Activated T-helper 1 cell treated with anti-CD3 and anti-CD28 coated beads, Interleukin-12 subunit alpha, Interleukin-12 subunit beta, Interleukin-2, Interleukin-4 antibody, amounts not matched to agents 30 ng/mL and 10 ng/mL and 1 ng/mL, durations not matched to agents 14 hours and 24 hours and 36 hours (primary cell): ENCODE measurements at regions not wholly inside any gene's neighbourhood (a gene's known extent, or its start where the extent isn't known, plus 50 kb on each side); places are given as distances from the start of the nearest gene placed in this dataset.
"Not testable (repeated sequence)": the region's sequence is repeated elsewhere in the genome, so short reads cannot be mapped to it uniquely, and the experiment has no call there.

Source experiments
- DNase-seq: peaks from one replicate; pipeline ENCODE4 v3.0.0; 2021; ENCODE audit warnings: low spot score
- H3K27ac Mint-ChIP-seq: one replicate; pipeline ENCODE4 v1.8.0; 2021; ENCODE audit warnings: mild to moderate bottlenecking, mixed read lengths
- H3K27me3 Mint-ChIP-seq: one replicate; pipeline ENCODE4 v1.8.0; 2022; ENCODE audit warnings: mild to moderate bottlenecking, moderate library complexity, mixed read lengths; ENCODE audit not compliant: insufficient read depth
- H3K36me3 Mint-ChIP-seq: one replicate; pipeline ENCODE4 v1.8.0; 2021; ENCODE audit warnings: low read depth, mixed read lengths
- H3K4me1 Mint-ChIP-seq: one replicate; pipeline ENCODE4 v1.8.0; 2021; ENCODE audit warnings: low read depth, mixed read lengths
- H3K4me3 Mint-ChIP-seq: one replicate; pipeline ENCODE4 v1.8.0; 2021; ENCODE audit warnings: mild to moderate bottlenecking, moderate library complexity, mixed read lengths
- H3K9me3 Mint-ChIP-seq: one replicate; pipeline ENCODE4 v1.8.0; 2021; ENCODE audit warnings: mixed read lengths
- intact Hi-C: fragments of 100-400 bp; cut with micrococcal nuclease; formaldehyde crosslinking; loops from one replicate; pipeline ENCODE4 v1.15.1; 2024

GRCh38 chr7:15094989-15095388 is 192.4 kb upstream of the DGKB start:
- intact Hi-C loops: no loop called here

GRCh38 chr7:15087771-15088170 is 185.2 kb upstream of the DGKB start:
- DNase-seq: no peak
- no peaks in the 10 kb centered on the region for H3K4me1 Mint-ChIP-seq
- no peaks in the 10 kb centered on the region for H3K27me3 Mint-ChIP-seq
- H3K27ac Mint-ChIP-seq: no peak overlapping the region
- no peak overlapping the region for H3K4me3 Mint-ChIP-seq
- H3K36me3 Mint-ChIP-seq: no peaks in the 10 kb centered on the region
- H3K9me3 Mint-ChIP-seq: peaks cover 7% of the 10 kb centered on the region
- intact Hi-C loops: no loop called here

More at GRCh38 chr7:15094989-15095388, 192.4 kb upstream of the DGKB start:
- Mint-ChIP-seq H3K27ac (no peak overlapping the region), H3K4me3 (no peak overlapping the region), H3K27me3 (no peaks in the 10 kb centered on the region), H3K4me1 (no peaks in the 10 kb centered on the region), H3K36me3 (no peaks in the 10 kb centered on the region), H3K9me3 (no peaks in the 10 kb centered on the region)
- no peak for DNase-seq

GRCh38 chr7:15086862-15087261 is 184.3 kb upstream of the DGKB start:
- no peak overlapping the region for H3K27ac Mint-ChIP-seq
- H3K4me3 Mint-ChIP-seq: no peak overlapping the region
- H3K4me1 Mint-ChIP-seq: no peaks in the 10 kb centered on the region
- intact Hi-C loops: no loop called here
- no peaks in the 10 kb centered on the region for H3K36me3 Mint-ChIP-seq
- H3K27me3 Mint-ChIP-seq: no peaks in the 10 kb centered on the region
- peaks cover 10% of the 10 kb centered on the region for H3K9me3 Mint-ChIP-seq
- no peak for DNase-seq

- Mint-ChIP-seq H3K4me3 (no peak overlapping the region), H3K36me3 (no peaks in the 10 kb centered on the region), H3K4me1 (no peaks in the 10 kb centered on the region), H3K27ac (no peak overlapping the region), H3K9me3 (peaks cover 10% of the 10 kb centered on the region), H3K27me3 (no peaks in the 10 kb centered on the region)
- intact Hi-C loops: no loop called here
- no peak for DNase-seq
Observed at GRCh38 chr7:15086131-15086611, 183.6 kb upstream of the DGKB start.

- H3K9me3 Mint-ChIP-seq: peaks cover 10% of the 10 kb centered on the region
- H3K4me3 Mint-ChIP-seq: no peak overlapping the region
- no peak for DNase-seq
- no peaks in the 10 kb centered on the region for H3K36me3 Mint-ChIP-seq
- no peaks in the 10 kb centered on the region for H3K4me1 Mint-ChIP-seq
- intact Hi-C loops: no loop called here
- no peak overlapping the region for H3K27ac Mint-ChIP-seq
- H3K27me3 Mint-ChIP-seq: no peaks in the 10 kb centered on the region
Observed at GRCh38 chr7:15085366-15085765, 182.8 kb upstream of the DGKB start.

- intact Hi-C loops: no loop called here
- no peaks in the 10 kb centered on the region for H3K27me3 Mint-ChIP-seq
- H3K4me1 Mint-ChIP-seq: no peaks in the 10 kb centered on the region
- H3K27ac Mint-ChIP-seq: no peak overlapping the region
- H3K36me3 Mint-ChIP-seq: no peaks in the 10 kb centered on the region
- peaks cover 5% of the 10 kb centered on the region for H3K9me3 Mint-ChIP-seq
- DNase-seq: no peak
- no peak overlapping the region for H3K4me3 Mint-ChIP-seq
Observed at GRCh38 chr7:15084368-15084767, 181.8 kb upstream of the DGKB start.

- H3K36me3 Mint-ChIP-seq: no peaks in the 10 kb centered on the region
- no peaks in the 10 kb centered on the region for H3K4me1 Mint-ChIP-seq
- H3K4me3 Mint-ChIP-seq: no peak overlapping the region
- DNase-seq: no peak
- no peaks in the 10 kb centered on the region for H3K27me3 Mint-ChIP-seq
- intact Hi-C loops: no loop called here
- peaks cover 4% of the 10 kb centered on the region for H3K9me3 Mint-ChIP-seq
- H3K27ac Mint-ChIP-seq: no peak overlapping the region
Observed at GRCh38 chr7:15081891-15082290, 179.3 kb upstream of the DGKB start.

GRCh38 chr7:15073301-15073700 is 170.8 kb upstream of the DGKB start:
- Mint-ChIP-seq H3K27ac (no peak overlapping the region), H3K4me1 (no peaks in the 10 kb centered on the region), H3K36me3 (no peaks in the 10 kb centered on the region), H3K27me3 (no peaks in the 10 kb centered on the region), H3K9me3 (peaks cover 5% of the 10 kb centered on the region), H3K4me3 (no peak overlapping the region)
- intact Hi-C loops: no loop called here
- no peak for DNase-seq

GRCh38 chr7:15068324-15068723 is 165.8 kb upstream of the DGKB start:
- H3K27me3 Mint-ChIP-seq: no peaks in the 10 kb centered on the region
- no peak overlapping the region for H3K27ac Mint-ChIP-seq
- no peaks in the 10 kb centered on the region for H3K4me1 Mint-ChIP-seq
- no peak for DNase-seq
- no peak overlapping the region for H3K4me3 Mint-ChIP-seq
- intact Hi-C loops: no loop called here
- H3K9me3 Mint-ChIP-seq: peaks cover 5% of the 10 kb centered on the region
- H3K36me3 Mint-ChIP-seq: no peaks in the 10 kb centered on the region

GRCh38 chr7:15057272-15057671 is 154.7 kb upstream of the DGKB start:
- Mint-ChIP-seq H3K27me3 (no peaks in the 10 kb centered on the region), H3K4me3 (no peak overlapping the region), H3K9me3 (peaks cover 4% of the 10 kb centered on the region), H3K36me3 (no peaks in the 10 kb centered on the region), H3K4me1 (no peaks in the 10 kb centered on the region), H3K27ac (no peak overlapping the region)
- intact Hi-C loops: no loop called here
- no peak for DNase-seq

- H3K27me3 Mint-ChIP-seq, H3K27ac Mint-ChIP-seq, intact Hi-C loops, H3K9me3 Mint-ChIP-seq, H3K4me1 Mint-ChIP-seq, DNase-seq, H3K36me3 Mint-ChIP-seq, H3K4me3 Mint-ChIP-seq: not testable (repeated sequence)
Observed at GRCh38 chr7:15054304-15054703, 151.8 kb upstream of the DGKB start.

GRCh38 chr7:15049157-15049556 is 146.6 kb upstream of the DGKB start:
- no peaks in the 10 kb centered on the region for H3K27me3 Mint-ChIP-seq
- no peak for DNase-seq
- H3K36me3 Mint-ChIP-seq: no peaks in the 10 kb centered on the region
- peaks cover 3% of the 10 kb centered on the region for H3K9me3 Mint-ChIP-seq
- H3K4me1 Mint-ChIP-seq: no peaks in the 10 kb centered on the region
- H3K27ac Mint-ChIP-seq: no peak overlapping the region
- H3K4me3 Mint-ChIP-seq: no peak overlapping the region
- intact Hi-C loops: no loop called here

GRCh38 chr7:15046861-15047260 is 144.3 kb upstream of the DGKB start:
- Mint-ChIP-seq H3K4me1 (no peaks in the 10 kb centered on the region), H3K27ac (no peak overlapping the region), H3K9me3 (peaks cover 3% of the 10 kb centered on the region), H3K36me3 (no peaks in the 10 kb centered on the region), H3K27me3 (no peaks in the 10 kb centered on the region), H3K4me3 (no peak overlapping the region)
- DNase-seq: no peak
- intact Hi-C loops: no loop called here

- H3K4me3 Mint-ChIP-seq: no peak overlapping the region
- intact Hi-C loops: no loop called here
- no peaks in the 10 kb centered on the region for H3K4me1 Mint-ChIP-seq
Observed at GRCh38 chr7:15043931-15044330, 141.4 kb upstream of the DGKB start.

More at GRCh38 chr7:15043931-15044330, 141.4 kb upstream of the DGKB start:
- Mint-ChIP-seq H3K27ac (no peak overlapping the region), H3K27me3 (no peaks in the 10 kb centered on the region), H3K36me3 (no peaks in the 10 kb centered on the region), H3K9me3 (peaks cover 3% of the 10 kb centered on the region)
- no peak for DNase-seq
